GM20431 (cell line): ENCODE measurements at regions not wholly inside any gene's neighbourhood (a gene's known extent, or its start where the extent isn't known, plus 50 kb on each side); places are given as distances from the start of the nearest gene placed in this dataset.

Source experiments
- in situ Hi-C: fragments of 300-500 bp; cut with MseI, MboI; formaldehyde crosslinking; loops from one replicate; pipeline ENCODE4 v1.15.0; 2020; ENCODE audit warnings: low sequenced_read_pairs; ENCODE audit not compliant: unreplicated experiment

DNA sequence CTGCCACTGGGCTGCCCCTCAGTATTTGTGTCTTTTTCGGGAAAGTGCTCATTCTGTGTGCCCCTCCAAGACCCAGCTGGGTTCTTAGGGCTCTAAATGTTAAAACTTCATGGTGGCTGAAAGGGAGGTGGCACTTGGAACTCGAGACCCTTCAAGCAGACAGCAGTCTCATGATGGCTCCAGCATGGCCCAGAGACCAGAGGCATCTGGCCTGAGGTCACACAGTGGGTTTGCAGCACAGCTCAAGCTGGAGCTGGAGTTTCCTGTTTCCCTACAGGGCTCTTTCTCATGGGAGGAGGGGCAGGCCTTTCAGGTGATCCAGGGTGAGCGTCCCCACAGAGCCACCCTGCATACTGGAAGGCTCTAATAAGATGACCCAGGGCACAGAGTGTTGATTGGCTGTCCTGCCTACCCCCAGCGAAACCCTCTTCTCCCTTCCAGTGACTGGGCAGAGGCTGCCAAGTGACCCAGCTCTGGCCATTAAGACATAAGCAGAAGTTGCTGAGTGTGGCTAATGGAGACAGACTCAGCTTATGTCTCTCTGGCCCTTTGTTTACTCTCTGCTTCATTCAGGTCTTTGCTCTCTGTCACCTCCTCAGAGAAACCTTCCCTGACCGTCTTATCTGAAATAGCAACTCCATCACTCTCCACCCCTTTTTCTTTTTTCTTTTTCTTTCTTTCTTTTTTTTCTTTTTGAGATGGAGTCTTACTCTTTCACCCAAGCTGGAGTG lies 166.6 kb upstream of the SMAD3 start:
- in situ Hi-C loops: no loop called here

DNA sequence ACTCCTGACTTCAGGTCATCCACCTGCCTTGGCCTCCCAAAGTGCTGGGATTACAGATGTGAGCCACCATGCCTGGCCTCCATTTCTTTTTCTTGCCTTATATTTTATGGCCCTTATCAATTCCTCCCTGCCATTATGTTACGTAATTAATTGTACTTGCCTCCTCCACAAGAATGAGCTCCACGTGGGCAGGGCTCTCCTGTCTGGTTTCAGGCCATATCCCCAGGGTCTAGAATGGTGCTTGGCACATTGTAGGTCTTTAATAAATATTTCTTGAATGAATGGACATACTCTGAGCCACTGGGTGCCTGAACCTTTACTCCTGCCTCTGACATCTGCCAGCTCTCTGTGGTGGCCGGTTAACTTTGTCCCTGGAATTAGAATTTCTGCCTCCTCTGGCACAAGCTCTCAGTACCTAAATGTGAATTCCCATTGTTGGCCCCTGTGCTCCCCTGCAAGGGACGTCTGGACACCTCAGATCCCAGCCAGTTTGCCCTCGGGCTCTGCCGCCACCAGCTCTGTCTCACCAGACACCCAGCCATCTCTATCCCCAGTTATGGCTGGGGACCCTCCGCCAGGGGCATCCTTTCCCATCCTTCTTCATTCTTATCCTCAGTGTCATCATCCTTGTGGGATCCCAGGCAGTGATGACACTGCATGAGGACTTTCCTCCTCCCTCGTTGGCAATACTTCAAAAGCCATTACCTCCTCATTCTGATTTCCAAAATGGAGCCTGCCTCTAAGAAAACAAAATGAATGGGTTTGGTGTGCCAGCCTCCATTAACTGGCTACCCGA lies 165.6 kb upstream of the SMAD3 start:
- in situ Hi-C loops: no loop called here

- in situ Hi-C loops: no loop called here
Observed at GRCh38 chr15:66900586-66901310, 164.7 kb upstream of the SMAD3 start.

- in situ Hi-C loops: no loop called here
Observed at GRCh38 chr15:66901336-66902100, 163.9 kb upstream of the SMAD3 start.

DNA sequence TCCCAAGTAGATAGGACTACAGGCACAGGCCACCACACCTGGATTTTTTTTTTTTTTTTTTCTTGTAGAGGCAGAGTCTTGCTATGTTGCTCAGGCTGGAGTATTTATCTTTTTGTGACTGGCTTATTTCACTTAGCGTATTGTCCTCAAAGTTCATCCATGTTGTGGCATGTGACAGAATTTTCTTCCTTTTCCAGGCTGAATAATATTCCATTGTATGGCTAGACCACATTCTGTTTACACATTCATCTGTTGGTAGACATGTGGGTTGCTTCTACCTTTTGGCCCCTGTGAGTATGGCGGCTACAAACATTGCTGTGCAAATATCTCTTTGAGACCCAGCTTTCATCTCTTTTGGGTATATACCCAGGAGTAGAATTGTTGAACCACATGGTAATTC lies 160.2 kb upstream of the SMAD3 start:
- in situ Hi-C loops: no loop called here

DNA sequence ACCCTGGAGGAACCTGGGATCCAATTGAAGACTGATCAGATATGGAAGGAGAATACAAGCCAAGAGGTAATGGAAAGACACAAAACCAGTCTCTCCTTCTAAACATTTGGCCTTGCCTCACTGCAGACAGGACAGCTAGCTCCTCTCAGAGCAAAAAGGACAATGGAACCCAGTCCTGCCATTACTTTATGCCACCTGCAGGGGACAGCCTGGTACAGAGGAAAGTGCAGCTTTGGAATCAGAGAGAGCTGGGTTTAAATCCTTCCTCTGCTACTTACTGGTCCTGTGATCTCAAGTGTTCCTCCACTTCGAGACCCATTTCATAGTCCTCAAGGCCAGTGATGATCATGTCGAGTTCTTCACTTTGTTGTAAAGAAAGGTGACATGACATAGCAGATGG lies 159.4 kb upstream of the SMAD3 start:
- in situ Hi-C loops: no loop called here

DNA sequence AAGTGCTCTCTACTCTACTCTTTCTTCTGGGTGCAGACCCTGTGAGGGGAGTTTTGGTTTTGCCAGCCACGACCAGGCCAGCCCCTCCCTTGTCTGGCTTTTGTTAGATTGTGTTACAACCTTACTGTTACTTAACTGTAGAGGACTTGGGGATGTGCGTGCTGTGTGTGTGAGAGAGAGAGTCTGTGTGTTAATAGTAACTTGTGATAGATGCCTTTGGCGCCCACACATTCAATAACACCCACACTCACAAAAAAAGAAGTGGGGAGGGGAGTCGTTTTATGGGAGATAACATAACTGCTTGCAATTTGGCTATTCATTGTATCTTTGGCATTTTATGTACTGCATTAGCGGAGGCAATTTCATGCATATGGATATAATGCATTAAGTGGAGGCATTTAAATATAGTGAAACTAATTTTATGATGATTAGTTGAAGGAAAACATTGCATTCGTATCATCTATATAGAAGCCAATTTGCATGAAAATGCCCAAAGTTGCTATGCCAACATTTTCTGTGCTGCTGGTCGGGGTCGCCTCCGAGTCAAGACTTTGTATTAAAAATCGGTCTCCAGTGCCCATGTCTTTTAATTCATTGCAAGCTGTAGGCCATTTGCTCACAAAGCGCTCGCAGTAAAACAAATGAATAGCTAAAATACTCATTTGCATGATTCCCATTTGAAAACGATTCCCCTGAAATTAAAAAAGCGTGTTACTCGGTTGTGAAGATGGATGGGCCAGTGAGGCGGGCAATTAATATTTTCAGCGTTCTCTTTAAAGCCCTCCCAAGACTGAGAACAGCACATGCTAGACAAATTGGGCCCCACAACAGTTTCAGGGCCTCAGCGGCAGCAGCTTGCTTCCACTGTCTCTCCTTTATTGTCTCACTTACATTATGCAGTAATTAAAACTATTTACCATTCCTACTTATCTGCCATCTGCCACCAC lies 158.5 kb upstream of the SMAD3 start:
- in situ Hi-C loops: no loop called here

- in situ Hi-C loops: no loop called here
Observed at GRCh38 chr15:66907826-66908743, 157.3 kb upstream of the SMAD3 start.

DNA sequence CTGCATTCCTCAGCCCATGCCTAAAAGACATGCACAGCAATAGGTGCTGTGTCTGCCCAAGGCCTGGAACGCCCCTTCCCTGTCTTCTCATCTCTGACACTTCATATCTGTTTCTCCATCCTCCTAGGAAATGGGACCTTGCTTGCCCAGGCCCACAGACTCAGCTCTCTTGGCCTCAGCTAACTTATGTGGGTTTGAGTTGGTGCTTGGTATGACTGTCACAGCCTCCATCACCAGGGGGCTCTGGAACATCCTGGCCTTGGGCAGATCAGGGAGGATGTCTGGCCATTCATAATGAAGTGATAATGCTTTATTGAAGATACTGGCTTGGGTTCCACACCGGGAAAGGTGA lies 156.7 kb upstream of the SMAD3 start:
- in situ Hi-C loops: no loop called here

DNA sequence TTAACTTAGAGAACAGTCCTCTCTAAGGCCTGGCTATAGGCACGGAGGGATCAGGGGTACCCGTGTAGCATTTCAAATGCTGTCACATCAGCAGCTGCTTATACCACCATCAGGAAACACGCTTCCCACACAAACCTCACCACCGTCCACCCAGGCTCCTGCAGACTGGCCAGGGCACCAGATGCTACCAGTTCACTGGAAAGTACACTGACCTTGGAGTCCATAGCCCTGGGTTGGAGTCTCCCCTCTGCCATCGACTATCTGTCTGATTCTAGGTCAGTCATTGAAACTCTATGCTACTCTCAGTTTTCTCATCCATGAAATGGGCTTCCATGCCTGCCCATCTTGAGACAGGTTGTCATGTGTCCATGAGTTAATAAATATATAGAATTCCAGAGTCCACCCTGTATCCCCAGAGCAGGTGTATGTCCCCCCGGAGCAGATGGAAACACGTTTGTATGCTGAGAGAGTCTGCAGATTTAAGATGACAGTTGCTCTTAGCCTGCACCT lies 156.0 kb upstream of the SMAD3 start:
- in situ Hi-C loops: no loop called here

DNA sequence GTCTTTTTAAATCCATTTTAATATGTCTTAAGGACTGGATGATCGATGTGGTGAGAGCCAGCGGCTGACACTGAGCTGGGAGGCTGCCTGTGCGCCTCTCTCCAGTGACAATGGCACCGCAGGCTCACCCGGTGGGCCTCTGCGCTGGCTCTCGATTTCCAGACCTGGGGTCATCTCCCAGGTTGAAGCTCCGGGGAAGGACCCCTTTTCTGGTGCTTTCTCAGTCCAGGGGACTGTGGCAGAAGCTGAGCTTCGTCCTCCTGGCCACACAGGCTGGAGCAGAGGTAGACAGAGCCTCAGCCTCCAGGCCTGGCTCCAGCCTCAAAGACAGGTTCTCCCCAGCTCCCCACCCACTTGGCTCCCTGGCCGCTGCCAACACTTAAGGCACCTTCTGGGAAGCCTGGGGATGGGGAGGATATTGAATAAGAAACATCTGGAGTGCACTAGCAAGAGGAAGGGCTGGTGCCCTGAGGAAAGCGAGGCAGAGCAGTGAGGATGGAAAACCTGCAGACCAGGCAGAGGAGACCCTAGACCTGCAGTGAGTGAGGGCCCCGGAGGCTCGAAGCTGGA lies 154.2 kb upstream of the SMAD3 start:
- in situ Hi-C loops: no loop called here

DNA sequence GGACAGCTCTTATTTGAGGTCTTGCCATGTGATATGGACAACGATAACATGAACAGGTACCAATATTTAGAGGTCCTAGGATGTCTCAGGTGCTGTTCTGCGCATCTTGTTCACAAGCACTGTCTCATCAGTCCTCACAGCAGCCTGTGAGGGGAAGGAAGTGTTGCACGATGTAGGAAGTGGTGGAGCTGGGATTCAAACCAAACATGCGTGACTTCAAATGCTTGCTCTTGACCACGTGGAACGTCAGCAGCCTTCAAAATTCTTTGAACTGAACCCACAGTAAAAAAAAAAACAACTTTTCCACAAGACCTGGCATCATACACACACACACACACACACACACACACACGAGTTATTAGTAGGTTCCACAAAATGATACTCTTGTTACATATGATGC lies 153.4 kb upstream of the SMAD3 start:
- in situ Hi-C loops: no loop called here

DNA sequence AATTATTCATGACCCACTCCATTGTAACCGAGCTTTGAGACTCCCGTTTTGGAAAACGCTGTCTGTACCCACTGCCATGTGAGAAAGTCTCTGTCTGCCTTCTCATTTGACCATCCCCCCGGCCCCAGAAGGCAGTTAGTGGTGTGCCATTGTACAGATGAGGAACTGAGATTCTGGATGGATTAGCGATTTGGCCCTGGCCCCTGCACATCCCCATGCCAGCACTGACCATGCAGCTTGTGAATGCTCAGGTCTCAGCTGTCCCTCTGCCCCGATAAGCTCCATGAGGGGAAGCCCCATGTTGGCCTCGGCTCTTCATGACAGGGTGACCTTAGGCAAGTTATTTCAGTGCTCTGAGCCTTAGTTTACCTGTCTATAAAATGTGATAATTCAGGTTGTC lies 153.0 kb upstream of the SMAD3 start:
- in situ Hi-C loops: no loop called here

DNA sequence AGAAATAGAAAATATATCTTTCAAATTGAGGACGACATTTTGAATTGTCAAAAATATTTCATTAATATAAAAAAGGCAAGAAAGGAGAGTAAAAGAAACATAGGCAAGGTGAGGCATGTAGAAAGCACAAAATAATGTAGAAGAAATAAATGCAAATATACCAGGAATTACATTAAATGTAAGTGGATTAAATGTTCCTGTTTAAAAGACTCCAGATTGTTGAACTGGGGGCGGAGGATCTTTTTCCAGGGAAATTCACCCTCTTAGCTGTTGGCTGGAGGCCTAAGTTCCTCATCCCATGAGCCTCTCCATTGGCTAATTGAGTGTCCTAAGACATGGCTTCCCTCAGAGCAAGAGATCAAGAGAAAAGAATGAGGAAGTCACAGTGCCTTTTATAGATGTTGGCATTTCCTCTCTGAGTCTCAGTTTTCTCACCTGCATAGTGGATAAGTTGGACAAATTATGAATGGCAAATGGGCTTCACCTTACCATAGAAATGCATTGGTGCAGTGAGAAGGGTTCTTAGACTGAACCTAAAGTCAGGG lies 147.4 kb upstream of the SMAD3 start:
- in situ Hi-C loops: no loop called here

GRCh38 chr15:66919421-66919820 lies 146.0 kb upstream of the SMAD3 start:
- in situ Hi-C loops: no loop called here

DNA sequence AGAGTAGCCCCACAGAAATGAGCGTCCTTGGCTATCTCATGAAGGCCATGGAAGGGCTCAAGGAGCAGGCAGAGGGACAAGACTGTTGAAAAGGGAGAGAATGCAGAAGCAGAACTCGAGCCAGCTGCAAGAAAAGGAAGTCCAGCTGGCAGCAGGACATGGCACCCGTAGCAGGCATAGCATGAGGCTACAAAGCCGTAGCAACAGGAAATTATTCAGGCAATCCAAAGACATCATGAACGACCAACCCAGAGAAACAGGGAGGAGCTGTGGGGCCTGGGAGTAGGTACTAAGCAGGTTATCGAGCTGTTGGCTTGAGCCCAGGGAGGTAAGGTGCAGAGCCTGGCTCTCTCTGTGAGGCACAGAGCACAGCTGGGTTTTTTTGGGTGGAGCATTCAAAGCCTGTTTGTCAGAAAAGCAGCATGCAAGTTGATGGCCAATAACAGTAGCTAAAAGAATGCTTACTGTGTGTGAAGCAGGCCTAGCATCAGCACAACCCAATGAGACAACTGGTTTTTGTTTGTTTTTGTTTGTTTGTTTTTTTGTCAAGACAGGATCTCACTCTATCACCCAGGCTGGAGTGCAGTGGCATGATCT lies 144.0 kb upstream of the SMAD3 start:
- in situ Hi-C loops: no loop called here

DNA sequence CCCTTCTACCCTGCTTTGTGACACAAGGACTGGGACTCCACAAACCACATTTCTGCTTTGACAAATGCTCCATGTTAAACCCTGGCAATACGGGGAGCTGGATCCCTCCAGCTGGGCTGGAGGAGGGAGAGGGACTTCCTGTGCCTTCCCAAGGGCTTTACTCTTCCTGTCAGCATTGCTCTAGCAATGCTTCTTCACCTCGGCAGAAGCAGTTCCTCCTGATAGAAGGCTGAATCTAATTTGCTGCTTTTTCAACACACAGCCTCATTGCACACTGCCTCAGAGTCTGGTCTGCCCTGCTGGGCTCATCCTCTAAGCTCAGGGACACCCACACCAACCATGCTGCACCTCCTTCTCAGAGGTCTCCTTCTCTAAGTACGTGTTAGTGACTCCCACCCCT lies 142.8 kb upstream of the SMAD3 start:
- in situ Hi-C loops: no loop called here
